ENCODE measurements at regions not wholly inside any gene's neighbourhood (a gene's known extent, or its start where the extent isn't known, plus 50 kb on each side); places are given as distances from the start of the nearest gene placed in this dataset.

DNA sequence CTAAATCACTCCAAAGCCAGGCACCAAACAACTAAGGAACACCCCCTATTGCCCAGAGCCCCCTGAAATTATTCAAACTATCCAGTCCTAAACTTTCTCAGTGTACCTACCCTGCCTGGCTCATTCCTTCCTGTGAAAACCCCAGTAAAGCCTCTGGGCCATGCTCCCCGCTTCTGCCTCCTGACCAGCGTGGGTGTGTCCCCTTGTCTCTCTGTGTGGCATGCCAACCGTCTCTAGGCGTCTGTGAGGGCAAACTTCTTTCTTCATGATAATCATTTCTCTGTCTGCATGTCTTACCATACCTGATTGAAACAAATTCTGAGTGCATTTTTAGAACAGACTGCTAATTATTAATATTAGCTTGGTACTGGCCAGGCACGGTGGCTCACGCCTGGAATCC lies 75.1 kb upstream of the EPCAM start:
- H2AFZ ChIP-seq (ENCODE audit: low read length), result no peak overlapping the region
- H3K4me1 ChIP-seq (ENCODE audit: low read length), result peaks cover 17% of the 10 kb centered on the region
- H3K79me2 ChIP-seq (ENCODE audit: low read length), result no peaks in the 10 kb centered on the region
- no peaks in the 10 kb centered on the region for H3K27me3 ChIP-seq (replicated peaks; ENCODE audit: insufficient read depth, low read length)
- no peak overlapping the region for H3K9ac ChIP-seq (ENCODE audit: low read length)
- H3K4me2 ChIP-seq (ENCODE audit: low read depth, low read length), result no peak overlapping the region
- TF ChIP-seq EZH2phosphoT487 (IDR thresholded peaks at IDR 0.05; ENCODE audit: low read length) (no peak), EZH2 (optimal IDR thresholded peaks at IDR 0.05; ENCODE audit: low read depth, low read length) (no peak)
- TF ChIP-seq, protein P1, sequence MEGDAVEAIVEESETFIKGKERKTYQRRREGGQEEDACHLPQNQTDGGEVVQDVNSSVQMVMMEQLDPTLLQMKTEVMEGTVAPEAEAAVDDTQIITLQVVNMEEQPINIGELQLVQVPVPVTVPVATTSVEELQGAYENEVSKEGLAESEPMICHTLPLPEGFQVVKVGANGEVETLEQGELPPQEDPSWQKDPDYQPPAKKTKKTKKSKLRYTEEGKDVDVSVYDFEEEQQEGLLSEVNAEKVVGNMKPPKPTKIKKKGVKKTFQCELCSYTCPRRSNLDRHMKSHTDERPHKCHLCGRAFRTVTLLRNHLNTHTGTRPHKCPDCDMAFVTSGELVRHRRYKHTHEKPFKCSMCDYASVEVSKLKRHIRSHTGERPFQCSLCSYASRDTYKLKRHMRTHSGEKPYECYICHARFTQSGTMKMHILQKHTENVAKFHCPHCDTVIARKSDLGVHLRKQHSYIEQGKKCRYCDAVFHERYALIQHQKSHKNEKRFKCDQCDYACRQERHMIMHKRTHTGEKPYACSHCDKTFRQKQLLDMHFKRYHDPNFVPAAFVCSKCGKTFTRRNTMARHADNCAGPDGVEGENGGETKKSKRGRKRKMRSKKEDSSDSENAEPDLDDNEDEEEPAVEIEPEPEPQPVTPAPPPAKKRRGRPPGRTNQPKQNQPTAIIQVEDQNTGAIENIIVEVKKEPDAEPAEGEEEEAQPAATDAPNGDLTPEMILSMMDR (IDR thresholded peaks at IDR 0.05; ENCODE audit: low read length), result no peak
- H3K4me3 ChIP-seq (ENCODE audit: low read length), result no peak overlapping the region
- H3K9me2 ChIP-seq (replicated peaks; ENCODE audit: insufficient read depth, low read length), result no peaks in the 10 kb centered on the region
- H3K27ac ChIP-seq (ENCODE audit: low read length), result no peak overlapping the region
- no peak for DNase-seq
- H4K20me1 ChIP-seq (ENCODE audit: insufficient read depth, low read length), result no peaks in the 10 kb centered on the region
- H3K36me3 ChIP-seq (replicated peaks; ENCODE audit: insufficient read depth, low read length), result no peaks in the 10 kb centered on the region
- 0 out of 2 replicates have a peak, but pooled peaks cover 3% of the 10 kb centered on the region for H3F3A ChIP-seq (ENCODE audit: insufficient read depth, low read length)
- H3K9me3 ChIP-seq (replicated peaks; ENCODE audit: insufficient read depth, low read length), result no peaks in the 10 kb centered on the region

DNA sequence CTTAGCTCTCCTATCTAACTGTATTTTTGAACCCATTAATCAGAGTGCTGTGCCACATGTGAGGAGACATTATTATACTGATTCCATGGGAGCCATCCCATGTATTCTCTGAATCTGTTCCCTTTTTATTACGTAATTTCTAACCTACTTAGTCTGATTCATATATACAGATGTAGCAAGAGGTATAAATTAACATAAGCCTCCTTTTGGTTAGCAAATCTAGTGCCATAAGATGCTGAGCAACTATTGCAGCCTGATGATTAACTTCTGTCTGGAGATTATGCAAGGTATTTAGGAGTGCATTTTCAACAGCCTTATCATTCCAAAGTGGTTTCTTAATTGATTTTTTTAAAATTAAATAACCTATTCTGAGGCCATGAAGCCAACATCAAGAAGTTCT lies 80.2 kb upstream of the EPCAM start:
- no peak overlapping the region for H3K9ac ChIP-seq (ENCODE audit: low read length)
- H3K9me2 ChIP-seq (replicated peaks; ENCODE audit: insufficient read depth, low read length), result no peaks in the 10 kb centered on the region
- H2AFZ ChIP-seq (ENCODE audit: low read length), result no peak overlapping the region
- H3K4me3 ChIP-seq (ENCODE audit: low read length), result no peak overlapping the region
- no peaks in the 10 kb centered on the region for H3K9me3 ChIP-seq (replicated peaks; ENCODE audit: insufficient read depth, low read length)
- TF ChIP-seq EZH2 (optimal IDR thresholded peaks at IDR 0.05; ENCODE audit: low read depth, low read length) (no peak), EZH2phosphoT487 (IDR thresholded peaks at IDR 0.05; ENCODE audit: low read length) (no peak)
- TF ChIP-seq, protein P1 (IDR thresholded peaks at IDR 0.05; ENCODE audit: low read length), result no peak
- no peak overlapping the region for H3K27ac ChIP-seq (ENCODE audit: low read length)
- no peak for DNase-seq
- no peak overlapping the region for H3K4me2 ChIP-seq (ENCODE audit: low read depth, low read length)
- no peaks in the 10 kb centered on the region for H3K79me2 ChIP-seq (ENCODE audit: low read length)
- no peaks in the 10 kb centered on the region for H3K36me3 ChIP-seq (replicated peaks; ENCODE audit: insufficient read depth, low read length)
- no peaks in the 10 kb centered on the region for H3F3A ChIP-seq (ENCODE audit: insufficient read depth, low read length)
- H3K4me1 ChIP-seq (ENCODE audit: low read length), result no peaks in the 10 kb centered on the region
- no peaks in the 10 kb centered on the region for H3K27me3 ChIP-seq (replicated peaks; ENCODE audit: insufficient read depth, low read length)
- H4K20me1 ChIP-seq (ENCODE audit: insufficient read depth, low read length), result no peaks in the 10 kb centered on the region

DNA sequence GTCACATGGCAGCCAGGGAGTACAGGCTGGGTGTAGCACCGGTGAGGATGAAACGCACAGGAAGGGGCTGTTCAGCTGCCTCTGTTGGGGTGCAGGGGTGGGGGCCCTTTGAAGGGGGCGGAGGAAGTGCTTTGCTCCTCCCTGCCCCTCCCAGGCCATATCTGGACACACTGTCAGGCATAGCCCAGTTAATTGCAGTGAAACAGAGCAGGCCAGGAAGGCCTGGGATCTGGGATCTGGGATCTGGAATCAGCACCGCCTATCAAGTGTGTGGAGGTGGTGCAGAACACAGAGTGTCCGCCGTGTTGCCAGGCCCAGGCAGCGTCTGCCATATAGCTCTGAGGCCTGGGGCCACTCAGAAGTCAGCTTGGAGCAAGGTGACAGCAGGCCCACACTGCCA lies 85.5 kb upstream of the EPCAM start:
- Histone ChIP-seq H3K4me2 (ENCODE audit: low read depth, low read length) (no peak overlapping the region), H2AFZ (ENCODE audit: low read length) (no peak overlapping the region), H3K27ac (ENCODE audit: low read length) (no peak overlapping the region), H3K4me1 (ENCODE audit: low read length) (no peaks in the 10 kb centered on the region), H3K9ac (ENCODE audit: low read length) (no peak overlapping the region), H4K20me1 (ENCODE audit: insufficient read depth, low read length) (no peaks in the 10 kb centered on the region), H3K4me3 (ENCODE audit: low read length) (no peak overlapping the region), H3K27me3 (replicated peaks; ENCODE audit: insufficient read depth, low read length) (no peaks in the 10 kb centered on the region), H3K9me2 (replicated peaks; ENCODE audit: insufficient read depth, low read length) (no peaks in the 10 kb centered on the region), H3F3A (ENCODE audit: insufficient read depth, low read length) (no peaks in the 10 kb centered on the region), H3K9me3 (replicated peaks; ENCODE audit: insufficient read depth, low read length) (no peaks in the 10 kb centered on the region), H3K79me2 (ENCODE audit: low read length) (no peaks in the 10 kb centered on the region), H3K36me3 (replicated peaks; ENCODE audit: insufficient read depth, low read length) (no peaks in the 10 kb centered on the region)
- TF ChIP-seq EZH2 (optimal IDR thresholded peaks at IDR 0.05; ENCODE audit: low read depth, low read length) (no peak), EZH2phosphoT487 (IDR thresholded peaks at IDR 0.05; ENCODE audit: low read length) (no peak)
- TF ChIP-seq, protein P1 (IDR thresholded peaks at IDR 0.05; ENCODE audit: low read length), result no peak
- DNase-seq, result no peak
